Peyer's patch (tissue), 4 donors: ENCODE measurements at regions not wholly inside any gene's neighbourhood (a gene's known extent, or its start where the extent isn't known, plus 50 kb on each side); places are given as distances from the start of the nearest gene placed in this dataset.

Experiments used
- POLR2A ChIP-seq, 2 donors: fragments of 450-650 bp; IDR thresholded peaks; one replicate each; pipeline ENCODE4 v1.5.1; 2017; ENCODE audit warnings: antibody characterized with exemption in 2 of 2, mild to moderate bottlenecking in 2 of 2, moderate library complexity in 2 of 2
- TF ChIP-seq, protein P1 (sequence below), 6 experiments: fragments of 450-650 bp in 4 of 6; fragments of 200-600 bp in 2 of 6; sonication (generic) in 1 of 6; IDR thresholded peaks; one replicate each; pipeline ENCODE4 v1.5.1; 2017 to 2019; ENCODE audit warnings: antibody characterized with exemption in 6 of 6, mild to moderate bottlenecking in 3 of 6, moderate library complexity in 1 of 6

DNA sequence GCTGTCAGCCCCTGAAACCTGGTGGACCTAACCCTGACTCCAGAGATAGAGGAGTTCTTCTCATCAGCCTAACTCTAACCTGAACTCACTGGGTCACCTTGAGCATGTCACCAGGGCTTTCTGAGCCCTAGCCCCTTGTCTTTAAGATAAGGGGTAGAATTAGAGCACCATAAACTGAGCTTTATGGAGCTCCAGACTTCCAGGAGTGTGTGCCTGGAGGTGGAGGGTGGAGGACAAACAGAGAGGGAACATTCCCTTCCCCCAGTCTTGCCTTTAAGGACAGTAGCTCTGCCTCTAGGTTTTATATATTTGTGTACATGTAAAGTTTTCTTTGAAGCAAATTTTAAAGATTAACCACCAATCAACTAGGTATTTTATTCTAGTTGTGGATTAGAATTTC is 83.9 kb upstream of the PACRGL start:
- TF ChIP-seq, protein P1, sequence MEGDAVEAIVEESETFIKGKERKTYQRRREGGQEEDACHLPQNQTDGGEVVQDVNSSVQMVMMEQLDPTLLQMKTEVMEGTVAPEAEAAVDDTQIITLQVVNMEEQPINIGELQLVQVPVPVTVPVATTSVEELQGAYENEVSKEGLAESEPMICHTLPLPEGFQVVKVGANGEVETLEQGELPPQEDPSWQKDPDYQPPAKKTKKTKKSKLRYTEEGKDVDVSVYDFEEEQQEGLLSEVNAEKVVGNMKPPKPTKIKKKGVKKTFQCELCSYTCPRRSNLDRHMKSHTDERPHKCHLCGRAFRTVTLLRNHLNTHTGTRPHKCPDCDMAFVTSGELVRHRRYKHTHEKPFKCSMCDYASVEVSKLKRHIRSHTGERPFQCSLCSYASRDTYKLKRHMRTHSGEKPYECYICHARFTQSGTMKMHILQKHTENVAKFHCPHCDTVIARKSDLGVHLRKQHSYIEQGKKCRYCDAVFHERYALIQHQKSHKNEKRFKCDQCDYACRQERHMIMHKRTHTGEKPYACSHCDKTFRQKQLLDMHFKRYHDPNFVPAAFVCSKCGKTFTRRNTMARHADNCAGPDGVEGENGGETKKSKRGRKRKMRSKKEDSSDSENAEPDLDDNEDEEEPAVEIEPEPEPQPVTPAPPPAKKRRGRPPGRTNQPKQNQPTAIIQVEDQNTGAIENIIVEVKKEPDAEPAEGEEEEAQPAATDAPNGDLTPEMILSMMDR (IDR thresholded peaks at IDR 0.05): no peak
- TF ChIP-seq POLR2A (IDR thresholded peaks at IDR 0.05): no peak
